ENCODE measurements at regions not wholly inside any gene's neighbourhood (a gene's known extent, or its start where the extent isn't known, plus 50 kb on each side); places are given as distances from the start of the nearest gene placed in this dataset.

DNA sequence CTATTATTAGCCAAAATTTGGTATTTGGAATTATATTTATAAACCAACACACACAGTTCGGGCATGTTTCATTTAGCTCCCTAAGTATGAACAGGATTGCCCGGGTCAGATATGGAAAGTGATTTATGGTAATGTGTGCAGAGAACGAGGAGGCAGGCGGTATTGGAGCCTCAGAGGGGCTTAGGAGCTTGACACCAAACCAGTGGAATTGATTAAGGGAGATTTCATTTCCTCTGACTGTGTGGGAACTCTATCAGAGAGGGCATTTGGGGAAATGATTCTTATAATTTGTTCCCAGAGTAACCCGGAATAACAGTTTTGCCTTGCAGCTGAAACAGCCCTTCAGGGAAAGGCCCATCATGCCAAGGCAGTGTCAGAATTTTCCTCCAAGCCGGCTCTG, 115.1 kb upstream of the SPTLC3 start:
- TF ChIP-seq POLR2A (IDR thresholded peaks at IDR 0.05; ENCODE audit: low read length) (no peak), GATA1 (IDR thresholded peaks at IDR 0.05; ENCODE audit: low read depth, low read length) (no peak)
